ENCODE measurements at regions not wholly inside any gene's neighbourhood (a gene's known extent, or its start where the extent isn't known, plus 50 kb on each side); places are given as distances from the start of the nearest gene placed in this dataset.

DNA sequence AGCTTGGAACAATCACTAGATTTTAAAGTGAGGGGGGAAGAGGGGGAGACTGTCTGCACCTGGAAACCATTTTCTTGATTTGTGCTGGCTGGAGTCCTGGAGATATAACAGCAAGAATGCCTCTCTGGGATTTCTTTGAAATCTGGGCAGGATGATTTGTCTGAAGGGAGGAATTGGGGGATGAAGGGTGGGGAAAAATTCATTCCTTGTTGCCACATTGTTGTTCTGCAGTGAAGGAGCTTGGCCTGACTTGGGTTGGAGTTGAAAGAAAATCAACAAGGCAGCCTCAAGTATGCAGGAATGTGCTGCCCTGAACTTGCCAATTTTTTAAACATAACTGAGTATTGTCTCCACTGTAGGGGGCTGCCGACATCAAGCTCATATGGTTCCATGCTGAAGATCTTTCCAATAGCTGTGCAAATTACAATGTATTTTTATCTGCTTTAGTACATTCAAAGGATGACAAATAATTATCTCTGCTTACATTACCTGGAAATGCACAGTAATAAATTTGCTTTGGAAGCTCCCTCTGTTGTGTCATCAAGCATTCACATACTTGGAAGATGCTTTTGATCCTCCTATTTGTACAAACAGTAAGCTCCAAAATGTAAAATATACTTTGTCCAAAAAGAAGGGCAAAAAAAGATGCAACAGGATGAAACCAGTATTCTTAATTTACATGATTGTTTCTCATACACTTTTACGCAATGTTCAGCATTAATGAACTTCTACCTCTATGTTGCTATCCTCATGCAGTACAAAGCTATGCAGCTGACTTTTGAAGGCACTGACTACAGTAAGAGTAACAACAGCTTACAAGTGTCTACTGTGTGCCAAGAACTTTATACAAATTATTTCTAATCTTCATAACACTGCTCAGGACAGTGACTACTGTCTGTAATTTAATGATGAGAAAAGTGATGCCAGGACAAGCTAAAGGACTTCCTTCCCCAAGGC lies 627.9 kb upstream of the KLF12 start:
- no peak overlapping the region for H3K9ac ChIP-seq
- no peaks in the 10 kb centered on the region for H4K20me1 ChIP-seq (ENCODE audit: low read depth)
- DNase-seq (ENCODE audit: low spot score): no peak
- H3K4me2 ChIP-seq: no peak overlapping the region
- peaks cover 13% of the 10 kb centered on the region for H3F3A ChIP-seq (ENCODE audit: low read depth)
- TF ChIP-seq EZH2phosphoT487 (IDR thresholded peaks at IDR 0.05) (no peak), CTCF (IDR thresholded peaks at IDR 0.05) (no peak), EZH2 (IDR thresholded peaks at IDR 0.05) (no peak)
- Mint-ChIP-seq H3K27ac (peak overlapping the region; percentile 48), H3K27me3 (ENCODE audit: insufficient read depth, low read depth) (peaks cover 5% of the 10 kb centered on the region), H3K4me3 (peak overlapping the region; percentile 19), H3K4me1 (peaks cover 23% of the 10 kb centered on the region), H3K36me3 (no peaks in the 10 kb centered on the region), H3K9me3 (peaks cover 8% of the 10 kb centered on the region)
- H3K36me3 ChIP-seq: no peaks in the 10 kb centered on the region
- no peaks in the 10 kb centered on the region for H3K79me2 ChIP-seq (ENCODE audit: low read depth)
- H3K4me1 ChIP-seq: peaks cover 18% of the 10 kb centered on the region
- no peak overlapping the region for H3K4me3 ChIP-seq
- H3K9me3 ChIP-seq (ENCODE audit: low read depth): no peaks in the 10 kb centered on the region
- no peak overlapping the region for H3K27ac ChIP-seq
- peak overlapping the region; percentile 3 for H2AFZ ChIP-seq (replicated peaks)
- H3K27me3 ChIP-seq: no peaks in the 10 kb centered on the region

DNA sequence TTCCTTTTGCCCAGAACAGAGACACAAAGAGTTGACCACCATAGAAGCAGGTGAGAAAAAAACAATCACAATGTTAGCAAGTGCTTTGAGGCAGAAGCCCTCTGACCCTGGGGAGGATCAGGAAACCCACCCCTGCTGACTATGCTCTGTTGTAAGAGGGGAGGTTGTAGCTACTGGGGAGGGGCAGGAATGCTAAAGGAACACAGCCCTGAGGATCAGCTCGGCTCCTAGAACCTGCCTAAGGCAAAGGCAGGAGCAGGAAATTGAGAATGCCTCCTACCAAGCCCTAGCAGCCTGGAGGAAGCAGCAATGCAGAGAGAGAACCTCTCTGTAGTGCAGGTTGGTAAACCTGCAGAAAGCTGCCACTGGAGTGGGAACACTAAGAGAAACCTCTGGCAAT lies 624.0 kb upstream of the KLF12 start:
- TF ChIP-seq EZH2phosphoT487 (IDR thresholded peaks at IDR 0.05) (no peak), CTCF (IDR thresholded peaks at IDR 0.05) (no peak), EZH2 (IDR thresholded peaks at IDR 0.05) (no peak)
- Mint-ChIP-seq H3K36me3 (peaks cover 4% of the 10 kb centered on the region), H3K27me3 (ENCODE audit: insufficient read depth, low read depth) (peaks cover 2% of the 10 kb centered on the region), H3K4me1 (peaks cover 23% of the 10 kb centered on the region), H3K9me3 (peaks cover 9% of the 10 kb centered on the region), H3K27ac (peak overlapping the region; percentile 32), H3K4me3 (no peak overlapping the region)
- no peaks in the 10 kb centered on the region for H3K79me2 ChIP-seq (ENCODE audit: low read depth)
- peak overlapping the region; percentile 51 for H2AFZ ChIP-seq (replicated peaks)
- no peaks in the 10 kb centered on the region for H3K36me3 ChIP-seq
- no peak overlapping the region for H3K4me3 ChIP-seq
- H3K4me2 ChIP-seq: peak overlapping the region; percentile 11
- H3K9ac ChIP-seq: no peak overlapping the region
- H3K9me3 ChIP-seq (ENCODE audit: low read depth): no peaks in the 10 kb centered on the region
- no peaks in the 10 kb centered on the region for H4K20me1 ChIP-seq (ENCODE audit: low read depth)
- peak overlapping the region; percentile 76 for H3K27ac ChIP-seq
- H3K27me3 ChIP-seq: no peaks in the 10 kb centered on the region
- peaks cover 18% of the 10 kb centered on the region for H3K4me1 ChIP-seq
- DNase-seq (ENCODE audit: low spot score): peak; percentile 66
- H3F3A ChIP-seq (ENCODE audit: low read depth): peaks cover 13% of the 10 kb centered on the region

DNA sequence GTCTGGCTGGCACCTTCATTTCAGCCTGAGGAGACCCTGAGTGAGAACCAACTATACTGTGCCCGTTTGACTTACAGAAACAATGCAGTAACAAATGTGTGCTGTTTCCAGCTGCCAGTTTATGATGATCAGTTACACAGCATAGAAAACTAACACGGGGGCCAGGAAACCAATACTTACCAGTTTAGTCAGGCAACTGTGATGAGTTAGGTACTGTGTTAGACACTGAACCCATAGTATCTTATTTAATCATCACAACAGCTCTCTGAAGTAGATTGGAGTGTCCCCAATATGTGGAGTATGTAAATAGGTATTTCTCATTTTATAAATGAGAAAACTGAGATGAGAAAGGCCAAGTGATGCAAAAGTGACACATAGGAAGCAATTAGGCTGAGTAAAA lies 620.9 kb upstream of the KLF12 start:
- H2AFZ ChIP-seq (replicated peaks): no peak overlapping the region
- Mint-ChIP-seq H3K4me1 (peaks cover 13% of the 10 kb centered on the region), H3K27me3 (ENCODE audit: insufficient read depth, low read depth) (peaks cover 2% of the 10 kb centered on the region), H3K4me3 (no peak overlapping the region), H3K9me3 (peaks cover 11% of the 10 kb centered on the region), H3K27ac (peak overlapping the region; percentile 46), H3K36me3 (peaks cover 4% of the 10 kb centered on the region)
- peaks cover 11% of the 10 kb centered on the region for H3K4me1 ChIP-seq
- no peak overlapping the region for H3K4me3 ChIP-seq
- no peak overlapping the region for H3K9ac ChIP-seq
- no peak for TF ChIP-seq CTCF (IDR thresholded peaks at IDR 0.05)
- TF ChIP-seq EZH2phosphoT487 (IDR thresholded peaks at IDR 0.05): no peak
- TF ChIP-seq EZH2 (IDR thresholded peaks at IDR 0.05): no peak
- no peak overlapping the region for H3K27ac ChIP-seq
- H4K20me1 ChIP-seq (ENCODE audit: low read depth): no peaks in the 10 kb centered on the region
- no peaks in the 10 kb centered on the region for H3K36me3 ChIP-seq
- H3K9me3 ChIP-seq (ENCODE audit: low read depth): no peaks in the 10 kb centered on the region
- peaks cover 13% of the 10 kb centered on the region for H3F3A ChIP-seq (ENCODE audit: low read depth)
- no peak for DNase-seq (ENCODE audit: low spot score)
- no peaks in the 10 kb centered on the region for H3K79me2 ChIP-seq (ENCODE audit: low read depth)
- H3K4me2 ChIP-seq: no peak overlapping the region
- H3K27me3 ChIP-seq: no peaks in the 10 kb centered on the region

All from neural progenitor cell (in vitro differentiated cells).